IPS DF 6.9 (cell line): ENCODE measurements at regions not wholly inside any gene's neighbourhood (a gene's known extent, or its start where the extent isn't known, plus 50 kb on each side); places are given as distances from the start of the nearest gene placed in this dataset.
"Not testable (repeated sequence)": the region's sequence is repeated elsewhere in the genome, so short reads cannot be mapped to it uniquely, and the experiment has no call there.

Experiments used
- DNase-seq: peaks from one replicate; pipeline ENCODE4 v3.0.0-alpha.2; 2013; ENCODE audit warnings: low read depth, low spot score
- H3K27ac ChIP-seq: one replicate; pipeline ENCODE4 v1.5.1; 2013; ENCODE audit warnings: low read length, control low read depth
- H3K27me3 ChIP-seq: 2 replicates; pipeline ENCODE4 v1.6.1; 2013; ENCODE audit warnings: mild to moderate bottlenecking, low read length; ENCODE audit not compliant: control insufficient read depth, insufficient read depth
- H3K36me3 ChIP-seq: 2 replicates; pipeline ENCODE4 v1.6.1; 2013; ENCODE audit warnings: low read length; ENCODE audit not compliant: control insufficient read depth, insufficient read depth
- H3K4me1 ChIP-seq: 2 replicates; pipeline ENCODE4 v1.6.1; 2013; ENCODE audit warnings: low read length; ENCODE audit not compliant: control insufficient read depth, insufficient read depth
- H3K4me3 ChIP-seq: 2 replicates; pipeline ENCODE4 v1.5.1; 2013; ENCODE audit warnings: mild to moderate bottlenecking, low read length
- H3K9me3 ChIP-seq: 2 replicates; pipeline ENCODE4 v1.6.1; 2013; ENCODE audit warnings: low read length, inconsistent platforms; ENCODE audit not compliant: control insufficient read depth, insufficient read depth
- WGBS: extraction: QIAGEN DNeasy Blood & Tissue Kit; methylation state at CpG from one replicate; pipeline ENCODE4 v1.1.7; 2013; ENCODE audit warnings: mixed read lengths, missing lambda C conversion rate; ENCODE audit not compliant: insufficient read length, insufficient coverage; 5-methylcytosine and 5-hydroxymethylcytosine counted together

DNA sequence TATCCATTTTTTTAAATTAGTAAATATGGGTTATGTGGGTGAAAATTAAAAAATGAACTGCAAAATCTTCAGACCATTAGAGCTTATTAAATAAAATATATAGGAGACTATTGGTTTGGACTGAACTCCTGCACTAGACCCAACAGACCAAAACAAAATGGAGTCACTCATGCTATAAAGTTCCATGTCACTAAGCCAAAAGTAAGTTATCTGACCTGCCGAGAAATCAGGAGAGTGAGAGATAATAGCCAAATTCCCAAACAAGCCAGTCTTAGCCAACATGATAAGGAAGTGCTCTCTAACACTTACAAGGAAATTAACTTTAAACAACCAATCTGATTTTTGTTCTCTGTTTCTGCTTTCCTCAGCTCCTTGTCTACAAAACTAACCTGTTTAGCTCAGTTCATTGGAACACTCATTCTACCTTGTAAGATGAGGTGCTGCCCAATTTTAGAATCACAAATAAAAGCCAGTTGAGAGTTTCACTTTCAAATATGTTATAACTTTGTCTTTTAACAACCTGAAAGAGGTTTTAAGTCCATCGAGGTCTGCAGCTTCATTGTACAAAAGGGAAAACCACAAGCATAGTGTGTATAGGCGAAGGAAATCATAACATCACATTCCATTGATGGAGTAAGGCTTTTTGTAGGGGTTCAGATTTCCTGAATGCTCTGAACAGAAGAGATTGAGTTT is 220.5 kb downstream of the TENT5A start:
- WGBS = no CpG with 5 or more reads among the region's 3 CpGs
- Histone ChIP-seq H3K27me3 (no peaks in the 10 kb centered on the region), H3K9me3 (no peaks in the 10 kb centered on the region), H3K4me3 (no peak overlapping the region), H3K4me1 (no peaks in the 10 kb centered on the region), H3K27ac (no peak overlapping the region), H3K36me3 (no peaks in the 10 kb centered on the region)
- no peak for DNase-seq

DNA sequence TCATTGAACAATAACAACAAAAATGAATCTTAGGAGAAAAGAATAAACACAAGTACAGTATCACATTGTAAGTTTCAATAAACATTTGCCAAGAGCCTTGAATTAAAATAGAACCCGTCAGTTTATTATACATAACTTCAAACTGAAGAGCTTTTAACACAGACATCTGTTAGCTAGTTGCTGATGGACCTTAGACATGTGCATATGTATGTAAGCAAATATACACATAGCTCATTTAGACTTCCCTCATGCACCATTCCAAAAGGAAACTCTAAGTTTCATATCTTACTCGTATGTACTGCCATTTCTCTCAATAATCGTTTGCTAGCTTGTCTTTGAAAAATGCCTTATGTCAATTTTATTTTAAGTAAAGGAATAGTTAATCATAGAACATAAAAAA is 235.0 kb downstream of the TENT5A start:
- DNase-seq = no peak
- no peaks in the 10 kb centered on the region for H3K9me3 ChIP-seq
- WGBS = no CpG with 5 or more reads among the region's 3 CpGs
- no peaks in the 10 kb centered on the region for H3K27me3 ChIP-seq
- H3K36me3 ChIP-seq = no peaks in the 10 kb centered on the region
- H3K4me1 ChIP-seq = no peaks in the 10 kb centered on the region
- no peak overlapping the region for H3K4me3 ChIP-seq
- H3K27ac ChIP-seq = no peak overlapping the region

DNA sequence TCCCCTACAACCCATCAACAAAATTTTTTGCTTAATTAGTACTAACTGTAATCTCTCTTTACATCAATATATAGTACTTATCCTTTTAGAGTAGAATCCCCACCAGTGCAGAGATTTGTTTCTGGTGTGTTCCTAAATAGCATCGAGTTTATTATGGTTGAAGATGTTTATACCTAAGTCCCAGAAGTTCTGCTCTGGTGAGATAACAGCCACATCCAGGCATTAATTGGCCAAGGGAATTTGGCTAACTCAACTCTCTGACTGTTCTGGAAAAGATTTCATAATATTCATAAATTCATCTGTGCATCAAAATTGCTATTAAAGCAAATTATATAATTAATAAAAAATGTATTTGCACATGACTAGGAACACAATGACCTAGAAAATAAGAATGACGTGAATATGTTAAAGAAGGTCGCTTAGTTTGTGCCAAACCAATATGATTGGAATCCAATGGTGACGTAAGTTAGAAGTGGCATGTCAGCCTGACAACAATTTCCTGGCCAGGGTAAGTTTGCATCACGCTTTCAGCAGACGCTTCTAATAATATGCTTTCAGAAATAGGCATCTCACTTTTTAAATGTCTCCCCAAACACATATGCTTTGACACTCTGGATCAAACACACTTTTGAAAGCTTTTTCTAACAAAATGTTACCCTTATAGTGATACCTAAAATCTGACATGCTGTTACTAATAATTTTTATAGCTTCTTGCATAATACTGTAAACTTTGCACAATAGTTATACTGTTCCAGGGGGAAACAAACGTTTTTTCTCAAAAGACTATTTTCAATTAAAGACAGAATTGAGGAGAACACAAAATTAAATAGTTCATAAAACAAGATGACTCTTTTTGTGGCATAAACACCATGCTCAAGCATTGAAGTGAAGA is 236.7 kb downstream of the TENT5A start:
- WGBS = no CpG with 5 or more reads among the region's 7 CpGs

DNA sequence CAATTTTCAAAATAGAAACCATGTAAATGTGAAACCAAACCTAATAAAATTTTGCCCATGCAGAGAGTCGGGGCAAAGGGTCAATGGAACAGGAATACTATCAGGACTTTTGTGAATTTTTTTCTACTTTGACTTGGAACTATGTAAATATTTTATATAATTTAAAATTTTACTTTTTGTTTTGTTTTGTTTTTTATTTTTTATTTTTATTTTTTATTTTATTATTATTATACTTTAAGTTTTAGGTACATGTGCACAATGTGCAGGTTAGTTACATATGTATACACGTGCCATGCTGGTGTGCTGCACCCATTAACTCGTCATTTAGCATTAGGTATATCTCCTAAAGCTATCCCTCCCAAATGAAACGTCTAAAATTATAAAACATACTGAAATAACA is 238.3 kb downstream of the TENT5A start:
- WGBS = no CpG with 5 or more reads among the region's 4 CpGs
- not testable (repeated sequence) for H3K4me3 ChIP-seq, H3K27ac ChIP-seq, H3K36me3 ChIP-seq, H3K27me3 ChIP-seq, H3K9me3 ChIP-seq, H3K4me1 ChIP-seq, DNase-seq

More for the DNA sequence above, 236.7 kb downstream of the TENT5A start:
- no peak for DNase-seq
- Histone ChIP-seq H3K27ac (no peak overlapping the region), H3K9me3 (no peaks in the 10 kb centered on the region), H3K27me3 (no peaks in the 10 kb centered on the region), H3K36me3 (no peaks in the 10 kb centered on the region), H3K4me3 (no peak overlapping the region), H3K4me1 (no peaks in the 10 kb centered on the region)

DNA sequence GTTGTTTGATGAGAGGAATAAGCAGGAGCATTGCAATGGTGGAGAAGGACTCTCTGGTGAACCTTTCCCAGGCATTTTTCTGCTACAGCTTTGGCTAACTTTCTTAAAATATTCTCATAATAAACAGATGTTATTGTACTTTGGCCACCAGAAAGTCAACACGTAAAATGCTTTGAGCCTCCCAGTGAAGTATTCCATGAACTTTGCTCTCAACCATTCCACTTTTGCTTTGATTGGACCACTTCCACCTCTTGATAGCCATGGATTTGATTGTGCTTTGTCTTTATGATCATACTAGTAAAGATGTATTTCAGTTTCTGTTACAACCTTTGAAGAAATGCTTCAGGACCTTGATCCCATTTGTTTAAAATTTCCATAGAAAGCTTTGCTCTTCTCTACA is 241.1 kb downstream of the TENT5A start:
- no peak overlapping the region for H3K4me3 ChIP-seq
- H3K9me3 ChIP-seq = no peaks in the 10 kb centered on the region
- H3K27ac ChIP-seq = no peak overlapping the region
- H3K36me3 ChIP-seq = no peaks in the 10 kb centered on the region
- no peaks in the 10 kb centered on the region for H3K4me1 ChIP-seq
- DNase-seq = no peak
- WGBS = no CpG with 5 or more reads among the region's 1 CpG
- H3K27me3 ChIP-seq = no peaks in the 10 kb centered on the region

DNA sequence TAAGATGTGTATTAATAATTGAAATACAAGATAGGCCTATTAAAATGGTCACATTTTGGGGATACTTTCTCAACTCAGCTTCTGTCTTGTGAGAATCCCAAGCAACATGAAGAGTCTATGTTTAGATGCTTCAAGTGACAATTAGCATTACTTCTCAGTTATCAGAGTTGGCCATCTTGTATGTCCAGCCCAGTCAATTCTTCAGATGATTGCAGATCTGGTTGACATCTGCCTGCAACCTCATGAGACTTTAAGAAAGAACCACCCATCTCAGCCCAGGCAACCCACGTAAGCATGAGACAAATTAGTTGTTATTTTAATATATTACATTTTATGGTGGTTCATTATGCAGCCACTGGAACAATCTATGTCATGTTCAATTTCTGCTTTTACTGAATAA is 256.5 kb downstream of the TENT5A start:
- no peak for DNase-seq
- no CpG with 5 or more reads among the region's 1 CpG for WGBS
- Histone ChIP-seq H3K4me1 (no peaks in the 10 kb centered on the region), H3K9me3 (no peaks in the 10 kb centered on the region), H3K36me3 (no peaks in the 10 kb centered on the region), H3K4me3 (no peak overlapping the region), H3K27me3 (no peaks in the 10 kb centered on the region), H3K27ac (no peak overlapping the region)

DNA sequence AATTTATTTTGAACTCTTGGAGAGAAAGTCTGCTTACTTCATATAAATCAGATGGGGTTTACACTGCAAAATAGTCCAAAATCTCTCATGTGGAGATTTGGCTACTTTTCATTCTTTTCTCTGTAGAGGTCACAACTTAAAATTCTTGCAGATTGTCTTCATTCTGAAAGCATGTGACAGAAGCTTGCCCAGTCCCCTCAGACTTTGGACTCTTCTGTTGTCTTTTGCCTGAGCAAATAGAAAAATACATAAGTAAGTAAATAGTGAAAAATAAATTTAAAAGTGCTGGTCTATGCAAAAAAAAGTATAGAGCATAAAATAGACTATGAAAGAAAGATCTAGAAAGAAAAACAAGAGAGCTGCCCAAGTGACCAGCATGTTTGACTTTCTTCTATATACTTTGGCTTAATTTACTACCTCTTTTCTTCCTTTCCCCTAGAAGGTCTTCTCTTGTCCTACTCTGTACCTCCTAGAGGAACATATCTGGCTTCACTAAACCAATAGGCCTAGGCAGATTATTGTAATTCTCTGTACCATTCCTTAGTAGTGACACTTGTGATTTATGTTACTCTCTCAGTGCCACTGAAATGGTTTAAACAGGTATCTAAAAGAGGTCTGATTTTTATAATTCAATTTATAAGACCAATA is 260.9 kb downstream of the TENT5A start:
- Histone ChIP-seq H3K4me1 (no peaks in the 10 kb centered on the region), H3K36me3 (no peaks in the 10 kb centered on the region), H3K27ac (no peak overlapping the region), H3K27me3 (no peaks in the 10 kb centered on the region), H3K9me3 (no peaks in the 10 kb centered on the region), H3K4me3 (no peak overlapping the region)
- no peak for DNase-seq

DNA sequence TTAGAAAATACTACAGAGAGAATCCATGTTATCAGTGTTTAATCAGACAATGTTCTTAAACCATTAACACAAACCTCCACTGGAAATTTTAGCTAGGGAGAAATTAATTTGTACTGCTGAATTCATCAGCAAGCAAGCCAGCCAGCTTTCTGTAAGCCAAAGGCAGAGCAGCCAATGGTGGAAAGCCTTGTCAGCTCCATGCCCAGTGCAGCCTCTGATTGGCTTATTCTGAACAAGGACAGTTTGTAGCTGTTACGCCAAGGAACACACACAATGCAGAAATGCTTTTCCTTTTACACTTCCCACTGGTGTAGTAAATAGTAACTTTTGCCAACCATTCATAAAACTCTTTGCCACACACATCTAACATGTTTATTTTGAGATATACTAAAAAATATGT is 265.0 kb downstream of the TENT5A start:
- no peak overlapping the region for H3K27ac ChIP-seq
- WGBS = no CpG with 5 or more reads among the region's 1 CpG
- no peaks in the 10 kb centered on the region for H3K9me3 ChIP-seq
- no peak overlapping the region for H3K4me3 ChIP-seq
- DNase-seq = no peak
- H3K4me1 ChIP-seq = no peaks in the 10 kb centered on the region
- no peaks in the 10 kb centered on the region for H3K36me3 ChIP-seq
- no peaks in the 10 kb centered on the region for H3K27me3 ChIP-seq

DNA sequence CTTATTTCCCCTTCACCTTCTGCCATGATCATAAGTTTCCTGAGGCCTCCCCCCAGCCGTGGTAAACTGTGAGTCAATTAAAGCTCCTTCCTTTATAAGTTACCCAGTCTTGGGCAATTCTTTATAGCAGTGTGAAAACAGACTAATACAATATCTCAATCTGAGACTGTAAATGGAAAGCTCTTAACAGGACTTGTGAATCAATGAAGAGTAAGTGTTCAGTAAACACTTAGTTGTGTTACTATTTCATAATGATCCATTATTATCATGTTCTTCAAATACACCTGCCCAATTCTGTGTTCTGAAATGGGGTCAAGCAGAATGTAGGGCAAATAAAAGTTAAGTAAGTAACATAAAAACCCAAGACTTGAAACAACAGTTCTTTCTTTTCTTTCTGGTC is 266.2 kb downstream of the TENT5A start:
- Histone ChIP-seq H3K4me3 (no peak overlapping the region), H3K9me3 (no peaks in the 10 kb centered on the region), H3K4me1 (no peaks in the 10 kb centered on the region), H3K36me3 (no peaks in the 10 kb centered on the region), H3K27me3 (no peaks in the 10 kb centered on the region), H3K27ac (no peak overlapping the region)
- no peak for DNase-seq
- no CpG with 5 or more reads among the region's 1 CpG for WGBS

DNA sequence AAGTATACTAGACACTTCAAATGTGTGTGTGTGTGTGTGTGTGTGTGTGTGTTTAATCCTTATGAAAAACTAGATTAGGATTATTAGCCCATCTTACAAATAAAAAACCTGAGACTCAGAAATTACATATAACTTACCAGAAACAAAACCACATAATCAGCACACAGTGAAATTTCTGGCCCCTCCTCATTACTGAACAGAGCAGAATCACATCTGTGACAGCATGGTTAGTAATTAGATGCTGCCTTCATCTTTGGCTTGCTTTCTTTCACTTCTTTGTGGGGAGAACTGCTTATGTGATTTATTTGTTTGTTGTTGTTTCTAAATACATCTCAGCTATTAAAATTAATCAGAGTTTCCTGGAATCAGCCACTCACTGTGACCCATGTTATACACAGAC is 267.1 kb downstream of the TENT5A start:
- Histone ChIP-seq H3K27ac (no peak overlapping the region), H3K4me3 (no peak overlapping the region), H3K36me3 (no peaks in the 10 kb centered on the region), H3K4me1 (no peaks in the 10 kb centered on the region), H3K9me3 (no peaks in the 10 kb centered on the region), H3K27me3 (no peaks in the 10 kb centered on the region)
- no peak for DNase-seq
